H9 (cell line): ENCODE measurements at regions not wholly inside any gene's neighbourhood (a gene's known extent, or its start where the extent isn't known, plus 50 kb on each side); places are given as distances from the start of the nearest gene placed in this dataset.

ENCODE experiments used
- DNase-seq: peaks from one replicate; pipeline ENCODE4 v3.0.0-alpha.2; 2017
- H2AFZ ChIP-seq: one replicate; pipeline ENCODE4 v1.6.1; 2013; ENCODE audit warnings: mild to moderate bottlenecking, low read length, control low read depth, moderate library complexity
- H2AK5ac ChIP-seq: 2 replicates; pipeline ENCODE4 v1.6.1; 2013; ENCODE audit warnings: low read length, control low read depth, mixed read lengths; ENCODE audit not compliant: insufficient read length
- H2BK120ac ChIP-seq: one replicate; pipeline ENCODE4 v1.6.1; 2013; ENCODE audit warnings: low read depth, mild to moderate bottlenecking, low read length, control low read depth, inconsistent platforms; ENCODE audit not compliant: poor library complexity, severe bottlenecking
- H2BK12ac ChIP-seq: 2 replicates; pipeline ENCODE4 v1.6.1; 2013; ENCODE audit warnings: low read length, control low read depth, mixed read lengths, low read depth; ENCODE audit not compliant: insufficient read length
- H2BK15ac ChIP-seq: 2 replicates; pipeline ENCODE4 v1.6.1; 2013; ENCODE audit warnings: low read depth, low read length, control low read depth
- H2BK20ac ChIP-seq: one replicate; pipeline ENCODE4 v1.6.1; 2013; ENCODE audit warnings: low read depth, mild to moderate bottlenecking, low read length, control low read depth, inconsistent platforms; ENCODE audit not compliant: poor library complexity, severe bottlenecking
- H2BK5ac ChIP-seq: 2 replicates; pipeline ENCODE4 v1.6.1; 2013; ENCODE audit warnings: low read length, control low read depth, mixed read lengths; ENCODE audit not compliant: insufficient read length
- H3K14ac ChIP-seq: 2 replicates; pipeline ENCODE4 v1.6.1; 2013; ENCODE audit warnings: low read length, control low read depth; ENCODE audit not compliant: insufficient read depth
- H3K18ac ChIP-seq: 2 replicates; pipeline ENCODE4 v1.6.1; 2013; ENCODE audit warnings: low read depth, mild to moderate bottlenecking, mixed read lengths, low read length, control low read depth; ENCODE audit not compliant: insufficient read length
- H3K23ac ChIP-seq: 2 replicates; pipeline ENCODE4 v1.6.1; 2013; ENCODE audit warnings: low read length, control low read depth, mixed read lengths, low read depth; ENCODE audit not compliant: insufficient read length
- H3K23me2 ChIP-seq: 2 replicates; pipeline ENCODE4 v1.6.1; 2013; ENCODE audit warnings: low read depth, mild to moderate bottlenecking, mixed read lengths, low read length, control low read depth; ENCODE audit not compliant: insufficient read length, poor library complexity, severe bottlenecking
- H3K27ac ChIP-seq: 2 replicates; pipeline ENCODE4 v1.5.1; 2013; ENCODE audit warnings: low read length, control low read depth, mixed read lengths, low read depth; ENCODE audit not compliant: insufficient read length
- H3K27me3 ChIP-seq: 2 replicates; pipeline ENCODE4 v1.6.1; 2013; ENCODE audit warnings: low read length, control low read depth, inconsistent platforms; ENCODE audit not compliant: insufficient read depth
- H3K4ac ChIP-seq: 2 replicates; pipeline ENCODE4 v1.6.1; 2013; ENCODE audit warnings: low read depth, mild to moderate bottlenecking, control low read depth, inconsistent platforms, low read length, moderate library complexity
- H3K4me1 ChIP-seq: 2 replicates; pipeline ENCODE4 v1.6.1; 2013; ENCODE audit warnings: low read length, control low read depth, inconsistent platforms; ENCODE audit not compliant: insufficient read depth
- H3K4me2 ChIP-seq: 2 replicates; pipeline ENCODE4 v1.6.1; 2013; ENCODE audit warnings: low read length, control low read depth, mixed read lengths; ENCODE audit not compliant: insufficient read length, insufficient read depth
- H3K56ac ChIP-seq: 2 replicates; pipeline ENCODE4 v1.6.1; 2013; ENCODE audit warnings: low read depth, mild to moderate bottlenecking, mixed read lengths, low read length, control low read depth; ENCODE audit not compliant: insufficient read length
- H3K79me1 ChIP-seq: 2 replicates; pipeline ENCODE4 v1.6.1; 2013; ENCODE audit warnings: low read depth, mild to moderate bottlenecking, moderate library complexity, low read length, control low read depth, inconsistent platforms; ENCODE audit not compliant: insufficient read depth, poor library complexity, severe bottlenecking
- H3K79me2 ChIP-seq: 2 replicates; pipeline ENCODE4 v1.6.1; 2013; ENCODE audit warnings: low read length, control low read depth, inconsistent platforms; ENCODE audit not compliant: insufficient read depth
- H3K9ac ChIP-seq: 2 replicates; pipeline ENCODE4 v1.6.1; 2013; ENCODE audit warnings: low read length, control low read depth, mixed read lengths; ENCODE audit not compliant: insufficient read length; ENCODE audit errors: extremely low read depth
- H3K9me3 ChIP-seq: one replicate; pipeline ENCODE4 v1.6.1; 2013; ENCODE audit warnings: low read depth, low read length, inconsistent platforms; ENCODE audit not compliant: control insufficient read depth
- H3T11ph ChIP-seq: one replicate; pipeline ENCODE4 v1.6.1; 2013; ENCODE audit warnings: mild to moderate bottlenecking, low read length, control low read depth, inconsistent platforms
- H4K20me1 ChIP-seq: one replicate; pipeline ENCODE4 v1.6.1; 2013; ENCODE audit not compliant: control insufficient read depth, insufficient read length, insufficient read depth
- H4K5ac ChIP-seq: 2 replicates; pipeline ENCODE4 v1.6.1; 2013; ENCODE audit warnings: low read depth, mild to moderate bottlenecking, mixed read lengths, low read length, control low read depth; ENCODE audit not compliant: insufficient read length
- H4K8ac ChIP-seq: replicated peaks from 2 replicates; pipeline ENCODE4 v1.6.1; 2013; ENCODE audit warnings: low read length, control low read depth, mixed read lengths, low read depth; ENCODE audit not compliant: insufficient read length
- H4K91ac ChIP-seq: 2 replicates; pipeline ENCODE4 v1.6.1; 2013; ENCODE audit warnings: low read depth, mild to moderate bottlenecking, moderate library complexity, mixed read lengths, low read length, control low read depth; ENCODE audit not compliant: insufficient read length
- H3K27ac Mint-ChIP-seq, 3 experiments: 2 replicates in 2 of 3; 3 replicates in 1 of 3; pipeline ENCODE4 v1.8.0; 2020 to 2021; ENCODE audit warnings: mixed read lengths in 3 of 3, mild to moderate bottlenecking in 1 of 3, moderate library complexity in 1 of 3
- H3K27me3 Mint-ChIP-seq: 2 replicates; pipeline ENCODE4 v1.8.0; 2021; ENCODE audit warnings: low read depth, mild to moderate bottlenecking, moderate library complexity, mixed read lengths
- H3K36me3 Mint-ChIP-seq, 3 experiments: 2 replicates in 2 of 3; 3 replicates in 1 of 3; pipeline ENCODE4 v1.8.0; 2020 to 2021; ENCODE audit warnings: low read depth in 3 of 3, mixed read lengths in 3 of 3; ENCODE audit not compliant: insufficient read depth in 1 of 3
- H3K4me1 Mint-ChIP-seq, 2 experiments: 2 replicates each; pipeline ENCODE4 v1.8.0; 2020; ENCODE audit warnings: mixed read lengths in 2 of 2
- H3K4me3 Mint-ChIP-seq, 2 experiments: 2 replicates in 1 of 2; 3 replicates in 1 of 2; pipeline ENCODE4 v1.8.0; 2020 to 2021; ENCODE audit warnings: mild to moderate bottlenecking in 2 of 2, mixed read lengths in 2 of 2, moderate library complexity in 1 of 2
- H3K9me3 Mint-ChIP-seq, 2 experiments: 2 replicates in 1 of 2; 3 replicates in 1 of 2; pipeline ENCODE4 v1.8.0; 2020; ENCODE audit warnings: mild to moderate bottlenecking in 2 of 2, mixed read lengths in 2 of 2, moderate library complexity in 1 of 2
- CTCF ChIP-seq: fragments of 200-600 bp; sonication (generic); conservative IDR thresholded peaks from 3 replicates; pipeline ENCODE4 v1.8.0; 2021; ENCODE audit warnings: antibody characterized with exemption, mild to moderate bottlenecking
- WGBS: extraction: QIAGEN DNeasy Blood & Tissue Kit; methylation state at CpG from one replicate; pipeline ENCODE4 v1.1.7; 2013; ENCODE audit warnings: missing lambda C conversion rate, low lambda C conversion rate, mixed read lengths; ENCODE audit not compliant: insufficient read length; ENCODE audit errors: extremely low coverage; 5-methylcytosine and 5-hydroxymethylcytosine counted together

- Mint-ChIP-seq H3K36me3 (no peaks in the 10 kb centered on the region), H3K4me3 (no peak overlapping the region), H3K27ac (peak overlapping the region in 1 of 3 experiments; percentile 77; a peak in 2 of 7 replicates), H3K9me3 (no peaks in the 10 kb centered on the region; a peak in 1 of 5 replicates), H3K27me3 (peaks cover 5% of the 10 kb centered on the region), H3K4me1 (peaks cover 14 to 20% of the 10 kb centered on the region in 2 experiments)
- H2BK15ac ChIP-seq = no peak overlapping the region
- no peak overlapping the region for H3K27ac ChIP-seq
- no peak overlapping the region for H2AK5ac ChIP-seq
- WGBS = no CpG with 5 or more reads among the region's 34 CpGs
- H4K5ac ChIP-seq = no peak overlapping the region
- TF ChIP-seq CTCF = no peak
- H3K18ac ChIP-seq = no peak overlapping the region
- no peak overlapping the region for H3K56ac ChIP-seq
- H3K4ac ChIP-seq = no peak overlapping the region
- H4K8ac ChIP-seq = no peak overlapping the region
- no peak overlapping the region for H2BK20ac ChIP-seq
- no peak overlapping the region; the same call in 1 of the 2 replicates for H3K14ac ChIP-seq
- no peaks in the 10 kb centered on the region for H3K79me2 ChIP-seq
- DNase-seq = no peak
- H3T11ph ChIP-seq = no peak overlapping the region
- no peak overlapping the region for H3K23ac ChIP-seq
- H2BK120ac ChIP-seq = no peak overlapping the region
- no peak overlapping the region for H2AFZ ChIP-seq
- H2BK12ac ChIP-seq = no peak overlapping the region
- H3K9me3 ChIP-seq = no peaks in the 10 kb centered on the region
- H3K4me2 ChIP-seq = no peak overlapping the region
- no peak overlapping the region for H2BK5ac ChIP-seq
- no peaks in the 10 kb centered on the region for H3K27me3 ChIP-seq
- no peaks in the 10 kb centered on the region for H4K20me1 ChIP-seq
- H4K91ac ChIP-seq = no peak overlapping the region
- H3K9ac ChIP-seq = no peak overlapping the region
- no peaks in the 10 kb centered on the region; the same call in 1 of the 2 replicates for H3K4me1 ChIP-seq
- no peaks in the 10 kb centered on the region for H3K79me1 ChIP-seq
- H3K23me2 ChIP-seq = no peaks in the 10 kb centered on the region
Observed at GRCh38 chr3:13204177-13204581, 130.9 kb upstream of the IQSEC1 start.
